ENCODE measurements at regions not wholly inside any gene's neighbourhood (a gene's known extent, or its start where the extent isn't known, plus 50 kb on each side); places are given as distances from the start of the nearest gene placed in this dataset.

GRCh38 chr1:73623946-73624345 lies 574.0 kb downstream of the LRRIQ3 start:
- H3K4me1 ChIP-seq (ENCODE audit: control insufficient read depth, insufficient read depth, low read length, unreplicated experiment): no peaks in the 10 kb centered on the region
- H3K27me3 ChIP-seq (ENCODE audit: insufficient read depth, low read length): no peaks in the 10 kb centered on the region
- H3K79me2 ChIP-seq (ENCODE audit: control insufficient read depth, insufficient read depth, low read length, unreplicated experiment): no peaks in the 10 kb centered on the region
- H3K4me3 ChIP-seq (ENCODE audit: low read depth, low read length): no peak overlapping the region
- no peaks in the 10 kb centered on the region for H3K36me3 ChIP-seq (ENCODE audit: insufficient read depth, low read length)
- H2AFZ ChIP-seq (ENCODE audit: low read length, unreplicated experiment): no peak overlapping the region
- H3K27ac ChIP-seq (ENCODE audit: low read depth, low read length): no peak overlapping the region

GRCh38 chr1:73617145-73617544 lies 580.8 kb downstream of the LRRIQ3 start:
- no peaks in the 10 kb centered on the region for H3K27me3 ChIP-seq (ENCODE audit: insufficient read depth, low read length)
- no peak overlapping the region for H3K4me3 ChIP-seq (ENCODE audit: low read depth, low read length)
- no peak overlapping the region for H3K27ac ChIP-seq (ENCODE audit: low read depth, low read length)
- H3K36me3 ChIP-seq (ENCODE audit: insufficient read depth, low read length): no peaks in the 10 kb centered on the region
- no peaks in the 10 kb centered on the region for H3K79me2 ChIP-seq (ENCODE audit: control insufficient read depth, insufficient read depth, low read length, unreplicated experiment)
- H2AFZ ChIP-seq (ENCODE audit: low read length, unreplicated experiment): no peak overlapping the region
- H3K4me1 ChIP-seq (ENCODE audit: control insufficient read depth, insufficient read depth, low read length, unreplicated experiment): no peaks in the 10 kb centered on the region

GRCh38 chr1:73611681-73612080 lies 586.3 kb downstream of the LRRIQ3 start:
- Histone ChIP-seq H3K27ac (ENCODE audit: low read depth, low read length) (no peak overlapping the region), H3K79me2 (ENCODE audit: control insufficient read depth, insufficient read depth, low read length, unreplicated experiment) (no peaks in the 10 kb centered on the region), H3K36me3 (ENCODE audit: insufficient read depth, low read length) (no peaks in the 10 kb centered on the region), H3K27me3 (ENCODE audit: insufficient read depth, low read length) (no peaks in the 10 kb centered on the region), H3K4me3 (ENCODE audit: low read depth, low read length) (no peak overlapping the region), H2AFZ (ENCODE audit: low read length, unreplicated experiment) (no peak overlapping the region), H3K4me1 (ENCODE audit: control insufficient read depth, insufficient read depth, low read length, unreplicated experiment) (peaks cover 4% of the 10 kb centered on the region)

GRCh38 chr1:73604739-73605138 lies 593.2 kb downstream of the LRRIQ3 start:
- no peak overlapping the region for H3K27ac ChIP-seq (ENCODE audit: low read depth, low read length)
- H3K4me3 ChIP-seq (ENCODE audit: low read depth, low read length): peak overlapping the region; percentile 26; the same call in 1 of the 2 replicates
- H3K27me3 ChIP-seq (ENCODE audit: insufficient read depth, low read length): no peaks in the 10 kb centered on the region
- H3K79me2 ChIP-seq (ENCODE audit: control insufficient read depth, insufficient read depth, low read length, unreplicated experiment): no peaks in the 10 kb centered on the region
- no peaks in the 10 kb centered on the region for H3K36me3 ChIP-seq (ENCODE audit: insufficient read depth, low read length)
- no peak overlapping the region for H2AFZ ChIP-seq (ENCODE audit: low read length, unreplicated experiment)
- peaks cover 10% of the 10 kb centered on the region for H3K4me1 ChIP-seq (ENCODE audit: control insufficient read depth, insufficient read depth, low read length, unreplicated experiment)

- Histone ChIP-seq H3K36me3 (ENCODE audit: insufficient read depth, low read length) (no peaks in the 10 kb centered on the region), H3K4me3 (ENCODE audit: low read depth, low read length) (peak overlapping the region; percentile 26; the same call in 1 of the 2 replicates), H3K27ac (ENCODE audit: low read depth, low read length) (no peak overlapping the region), H3K4me1 (ENCODE audit: control insufficient read depth, insufficient read depth, low read length, unreplicated experiment) (peaks cover 10% of the 10 kb centered on the region), H2AFZ (ENCODE audit: low read length, unreplicated experiment) (no peak overlapping the region), H3K79me2 (ENCODE audit: control insufficient read depth, insufficient read depth, low read length, unreplicated experiment) (no peaks in the 10 kb centered on the region), H3K27me3 (ENCODE audit: insufficient read depth, low read length) (no peaks in the 10 kb centered on the region)
Measured at GRCh38 chr1:73604211-73604610, 593.8 kb downstream of the LRRIQ3 start.

GRCh38 chr1:73593804-73594203 lies 604.2 kb downstream of the LRRIQ3 start:
- H3K79me2 ChIP-seq (ENCODE audit: control insufficient read depth, insufficient read depth, low read length, unreplicated experiment): no peaks in the 10 kb centered on the region
- H3K27ac ChIP-seq (ENCODE audit: low read depth, low read length): no peak overlapping the region
- H3K4me1 ChIP-seq (ENCODE audit: control insufficient read depth, insufficient read depth, low read length, unreplicated experiment): peaks cover 9% of the 10 kb centered on the region
- H2AFZ ChIP-seq (ENCODE audit: low read length, unreplicated experiment): peak overlapping the region; percentile 76
- H3K27me3 ChIP-seq (ENCODE audit: insufficient read depth, low read length): 0 out of 2 replicates have a peak, but pooled peaks cover 5% of the 10 kb centered on the region
- peak overlapping the region; percentile 48 for H3K4me3 ChIP-seq (ENCODE audit: low read depth, low read length)
- no peaks in the 10 kb centered on the region for H3K36me3 ChIP-seq (ENCODE audit: insufficient read depth, low read length)

GRCh38 chr1:73593364-73593763 lies 604.6 kb downstream of the LRRIQ3 start:
- 0 out of 2 replicates have a peak, but pooled peaks cover 5% of the 10 kb centered on the region for H3K27me3 ChIP-seq (ENCODE audit: insufficient read depth, low read length)
- no peaks in the 10 kb centered on the region for H3K79me2 ChIP-seq (ENCODE audit: control insufficient read depth, insufficient read depth, low read length, unreplicated experiment)
- peak overlapping the region; percentile 76 for H2AFZ ChIP-seq (ENCODE audit: low read length, unreplicated experiment)
- H3K27ac ChIP-seq (ENCODE audit: low read depth, low read length): no peak overlapping the region
- H3K4me3 ChIP-seq (ENCODE audit: low read depth, low read length): peak overlapping the region; percentile 48
- peaks cover 9% of the 10 kb centered on the region for H3K4me1 ChIP-seq (ENCODE audit: control insufficient read depth, insufficient read depth, low read length, unreplicated experiment)
- no peaks in the 10 kb centered on the region for H3K36me3 ChIP-seq (ENCODE audit: insufficient read depth, low read length)

- H3K27ac ChIP-seq (ENCODE audit: low read depth, low read length): no peak overlapping the region
- H3K4me3 ChIP-seq (ENCODE audit: low read depth, low read length): no peak overlapping the region
- H3K36me3 ChIP-seq (ENCODE audit: insufficient read depth, low read length): no peaks in the 10 kb centered on the region
- H3K79me2 ChIP-seq (ENCODE audit: control insufficient read depth, insufficient read depth, low read length, unreplicated experiment): no peaks in the 10 kb centered on the region
- H2AFZ ChIP-seq (ENCODE audit: low read length, unreplicated experiment): no peak overlapping the region
- no peaks in the 10 kb centered on the region for H3K4me1 ChIP-seq (ENCODE audit: control insufficient read depth, insufficient read depth, low read length, unreplicated experiment)
- H3K27me3 ChIP-seq (ENCODE audit: insufficient read depth, low read length): no peaks in the 10 kb centered on the region
Measured at GRCh38 chr1:73587080-73587479, 610.9 kb downstream of the LRRIQ3 start.

- Histone ChIP-seq H3K36me3 (ENCODE audit: insufficient read depth, low read length) (no peaks in the 10 kb centered on the region), H3K4me3 (ENCODE audit: low read depth, low read length) (no peak overlapping the region), H3K4me1 (ENCODE audit: control insufficient read depth, insufficient read depth, low read length, unreplicated experiment) (no peaks in the 10 kb centered on the region), H2AFZ (ENCODE audit: low read length, unreplicated experiment) (no peak overlapping the region), H3K27ac (ENCODE audit: low read depth, low read length) (no peak overlapping the region), H3K27me3 (ENCODE audit: insufficient read depth, low read length) (no peaks in the 10 kb centered on the region), H3K79me2 (ENCODE audit: control insufficient read depth, insufficient read depth, low read length, unreplicated experiment) (no peaks in the 10 kb centered on the region)
Measured at GRCh38 chr1:73577206-73577605, 620.8 kb downstream of the LRRIQ3 start.

GRCh38 chr1:73576083-73576482 lies 621.9 kb downstream of the LRRIQ3 start:
- peak overlapping the region; percentile 15 for H2AFZ ChIP-seq (ENCODE audit: low read length, unreplicated experiment)
- no peaks in the 10 kb centered on the region for H3K27me3 ChIP-seq (ENCODE audit: insufficient read depth, low read length)
- H3K79me2 ChIP-seq (ENCODE audit: control insufficient read depth, insufficient read depth, low read length, unreplicated experiment): no peaks in the 10 kb centered on the region

GRCh38 chr1:73564294-73564693 lies 633.7 kb downstream of the LRRIQ3 start:
- no peaks in the 10 kb centered on the region for H3K4me1 ChIP-seq (ENCODE audit: control insufficient read depth, insufficient read depth, low read length, unreplicated experiment)

More at GRCh38 chr1:73576083-73576482, 621.9 kb downstream of the LRRIQ3 start:
- Histone ChIP-seq H3K36me3 (ENCODE audit: insufficient read depth, low read length) (no peaks in the 10 kb centered on the region), H3K27ac (ENCODE audit: low read depth, low read length) (no peak overlapping the region), H3K4me3 (ENCODE audit: low read depth, low read length) (0 out of 2 replicates have a peak overlapping the region, but pooled peaks have one; percentile 26), H3K4me1 (ENCODE audit: control insufficient read depth, insufficient read depth, low read length, unreplicated experiment) (no peaks in the 10 kb centered on the region)

More at GRCh38 chr1:73564294-73564693, 633.7 kb downstream of the LRRIQ3 start:
- no peaks in the 10 kb centered on the region for H3K27me3 ChIP-seq (ENCODE audit: insufficient read depth, low read length)
- no peak overlapping the region for H3K27ac ChIP-seq (ENCODE audit: low read depth, low read length)
- no peak overlapping the region for H2AFZ ChIP-seq (ENCODE audit: low read length, unreplicated experiment)
- no peak overlapping the region for H3K4me3 ChIP-seq (ENCODE audit: low read depth, low read length)
- no peaks in the 10 kb centered on the region for H3K79me2 ChIP-seq (ENCODE audit: control insufficient read depth, insufficient read depth, low read length, unreplicated experiment)
- H3K36me3 ChIP-seq (ENCODE audit: insufficient read depth, low read length): no peaks in the 10 kb centered on the region

Data from ACC112 (cell line).